PC-9 (cell line): ENCODE measurements at regions not wholly inside any gene's neighbourhood (a gene's known extent, or its start where the extent isn't known, plus 50 kb on each side); places are given as distances from the start of the nearest gene placed in this dataset.

Source experiments
- CTCF ChIP-seq: fragments of 200-600 bp; sonication (generic); conservative IDR thresholded peaks from 2 replicates; pipeline ENCODE4 v1.6.1; 2017; ENCODE audit warnings: mixed run types, antibody characterized with exemption, mild to moderate bottlenecking, moderate library complexity
- EZH2 ChIP-seq: fragments of 200-600 bp; sonication (generic); IDR thresholded peaks from 2 replicates; pipeline ENCODE4 v1.8.0; 2017; ENCODE audit warnings: antibody characterized with exemption, low read depth

GRCh38 chr10:33621101-33621500 is 286.6 kb upstream of the NRP1 start:
- TF ChIP-seq CTCF (no peak), EZH2 (no peak)
